ENCODE measurements at regions not wholly inside any gene's neighbourhood (a gene's known extent, or its start where the extent isn't known, plus 50 kb on each side); places are given as distances from the start of the nearest gene placed in this dataset.

DNA sequence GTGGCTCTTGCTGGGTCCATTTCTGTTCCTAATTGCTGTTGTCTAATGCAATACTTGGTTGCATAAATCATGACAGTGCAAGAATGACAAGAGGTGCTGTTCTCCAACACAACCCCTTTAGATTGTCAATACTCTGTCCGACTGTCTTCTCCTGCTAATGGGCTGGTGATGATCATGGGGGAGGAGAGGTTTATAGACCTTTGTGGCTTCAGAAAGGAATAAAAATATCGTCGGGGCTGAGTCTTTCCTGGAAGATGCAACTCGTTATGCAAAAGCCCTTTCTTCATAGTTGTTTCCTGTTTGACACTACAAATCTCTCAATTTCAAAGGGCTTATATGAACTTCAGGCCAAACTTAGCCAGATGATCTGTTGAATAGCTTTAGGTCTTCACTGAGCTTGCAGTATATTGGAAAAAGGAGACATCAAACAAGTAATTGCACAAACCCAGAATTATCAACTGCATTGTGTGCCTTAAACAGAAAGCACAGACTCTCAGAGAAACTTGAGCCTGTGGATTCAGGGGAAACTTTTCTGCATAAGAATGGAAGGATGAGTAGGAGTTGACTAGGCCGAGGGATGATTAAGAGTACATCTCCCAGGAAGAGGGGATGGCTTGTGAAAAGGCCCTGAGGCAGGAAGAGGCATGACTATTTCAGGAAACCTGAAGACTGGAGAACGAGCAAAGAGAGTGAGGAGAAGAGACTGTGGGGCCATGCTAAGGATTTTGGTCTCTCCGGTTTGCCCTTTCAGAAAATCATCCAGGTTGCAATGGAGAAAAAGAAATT lies 107.6 kb downstream of the TSEN15 start:
- TF ChIP-seq, protein P1, sequence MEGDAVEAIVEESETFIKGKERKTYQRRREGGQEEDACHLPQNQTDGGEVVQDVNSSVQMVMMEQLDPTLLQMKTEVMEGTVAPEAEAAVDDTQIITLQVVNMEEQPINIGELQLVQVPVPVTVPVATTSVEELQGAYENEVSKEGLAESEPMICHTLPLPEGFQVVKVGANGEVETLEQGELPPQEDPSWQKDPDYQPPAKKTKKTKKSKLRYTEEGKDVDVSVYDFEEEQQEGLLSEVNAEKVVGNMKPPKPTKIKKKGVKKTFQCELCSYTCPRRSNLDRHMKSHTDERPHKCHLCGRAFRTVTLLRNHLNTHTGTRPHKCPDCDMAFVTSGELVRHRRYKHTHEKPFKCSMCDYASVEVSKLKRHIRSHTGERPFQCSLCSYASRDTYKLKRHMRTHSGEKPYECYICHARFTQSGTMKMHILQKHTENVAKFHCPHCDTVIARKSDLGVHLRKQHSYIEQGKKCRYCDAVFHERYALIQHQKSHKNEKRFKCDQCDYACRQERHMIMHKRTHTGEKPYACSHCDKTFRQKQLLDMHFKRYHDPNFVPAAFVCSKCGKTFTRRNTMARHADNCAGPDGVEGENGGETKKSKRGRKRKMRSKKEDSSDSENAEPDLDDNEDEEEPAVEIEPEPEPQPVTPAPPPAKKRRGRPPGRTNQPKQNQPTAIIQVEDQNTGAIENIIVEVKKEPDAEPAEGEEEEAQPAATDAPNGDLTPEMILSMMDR (conservative IDR thresholded peaks at IDR 0.05): no peak
- peaks cover 10% of the 10 kb centered on the region for H3K4me1 Mint-ChIP-seq (ENCODE audit: unreplicated experiment)
- H3K9me3 Mint-ChIP-seq: no peaks in the 10 kb centered on the region
- no peak overlapping the region for H3K27ac Mint-ChIP-seq
- H3K36me3 Mint-ChIP-seq: no peaks in the 10 kb centered on the region
- no peaks in the 10 kb centered on the region for H3K27me3 Mint-ChIP-seq
- no peak for DNase-seq (ENCODE audit: extremely low spot score, unreplicated experiment)
- no peak overlapping the region for H3K4me3 Mint-ChIP-seq

DNA sequence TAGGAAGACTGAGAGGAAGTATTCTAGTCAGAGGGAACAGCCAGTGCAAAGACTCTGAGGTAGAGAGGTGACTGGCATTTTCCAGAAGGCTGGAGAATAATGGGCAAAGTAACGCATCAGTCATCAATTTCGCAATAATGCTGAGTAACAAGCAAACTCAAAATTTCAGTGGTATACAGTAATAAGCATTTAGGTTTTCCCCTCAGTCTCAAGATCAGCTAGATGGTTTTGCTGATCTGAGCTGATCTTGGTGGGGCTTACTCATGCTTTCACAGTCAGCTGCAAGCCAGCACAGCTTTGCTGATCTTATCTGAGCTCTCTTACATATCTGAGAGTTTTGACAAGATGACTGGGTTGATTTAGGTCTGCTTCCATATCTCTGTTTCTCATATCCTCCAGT lies 108.7 kb downstream of the TSEN15 start:
- H3K27ac Mint-ChIP-seq: no peak overlapping the region
- H3K4me3 Mint-ChIP-seq: no peak overlapping the region

DNA sequence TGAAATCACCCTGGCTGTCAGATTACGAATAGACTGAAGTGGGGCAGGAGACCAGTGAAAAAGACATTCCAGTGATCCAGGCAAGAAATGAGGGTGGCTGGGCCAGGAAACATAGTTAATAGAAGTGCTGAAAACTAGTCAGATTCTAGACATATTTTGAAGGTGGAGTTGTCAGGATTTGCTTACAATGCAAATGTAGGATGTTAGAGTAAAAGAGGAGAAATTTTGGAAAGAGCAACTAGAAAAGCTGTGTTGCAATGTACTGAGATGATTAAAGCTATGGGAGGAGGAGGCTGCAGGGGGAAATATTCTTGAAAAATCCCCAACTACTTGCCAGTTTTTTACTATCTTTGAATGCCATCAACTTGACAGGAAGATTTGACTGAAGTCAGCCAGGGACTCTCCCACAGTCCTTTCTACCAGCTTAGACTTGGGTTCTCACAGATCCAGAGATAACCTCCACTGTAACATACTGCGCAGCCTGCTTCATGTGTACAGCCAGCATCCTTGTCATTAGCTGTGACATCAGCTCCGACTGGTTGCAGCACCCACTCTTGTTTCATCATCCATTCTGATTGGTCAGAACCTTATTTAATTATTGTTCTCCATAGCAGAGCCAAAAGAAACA lies 109.7 kb downstream of the TSEN15 start:
- Mint-ChIP-seq H3K27ac (no peak overlapping the region), H3K27me3 (no peaks in the 10 kb centered on the region), H3K4me1 (ENCODE audit: unreplicated experiment) (peaks cover 7% of the 10 kb centered on the region), H3K9me3 (no peaks in the 10 kb centered on the region), H3K36me3 (no peaks in the 10 kb centered on the region), H3K4me3 (no peak overlapping the region)
- TF ChIP-seq, protein P1 (conservative IDR thresholded peaks at IDR 0.05): no peak
- DNase-seq (ENCODE audit: extremely low spot score, unreplicated experiment): no peak

More for the DNA sequence above, 108.7 kb downstream of the TSEN15 start:
- TF ChIP-seq, protein P1 (conservative IDR thresholded peaks at IDR 0.05): no peak
- no peaks in the 10 kb centered on the region for H3K27me3 Mint-ChIP-seq
- H3K9me3 Mint-ChIP-seq: no peaks in the 10 kb centered on the region
- no peak for DNase-seq (ENCODE audit: extremely low spot score, unreplicated experiment)
- no peaks in the 10 kb centered on the region for H3K36me3 Mint-ChIP-seq
- H3K4me1 Mint-ChIP-seq (ENCODE audit: unreplicated experiment): peaks cover 7% of the 10 kb centered on the region

DNA sequence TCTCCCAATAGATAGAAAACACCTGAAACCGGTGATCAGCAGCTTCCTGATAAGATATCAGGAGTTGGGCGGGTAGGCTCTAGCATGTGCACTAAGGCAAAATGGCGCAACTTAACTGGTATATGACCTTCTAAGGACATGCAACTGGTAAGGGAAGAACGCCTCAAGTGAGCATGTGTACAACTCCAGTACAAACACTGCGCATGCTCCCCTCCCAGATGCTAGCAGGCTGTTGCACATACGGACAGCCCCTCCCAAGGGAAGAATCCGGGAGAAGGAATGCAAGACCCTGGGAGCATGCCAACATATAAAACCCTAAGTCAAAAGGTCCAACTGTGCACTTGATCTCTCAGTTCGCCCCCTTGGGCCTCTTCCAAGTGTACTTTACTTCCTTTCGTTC lies 110.8 kb downstream of the TSEN15 start:
- H3K4me3 Mint-ChIP-seq: no peak overlapping the region
- no peak for DNase-seq (ENCODE audit: extremely low spot score, unreplicated experiment)
- no peaks in the 10 kb centered on the region for H3K9me3 Mint-ChIP-seq
- no peaks in the 10 kb centered on the region for H3K4me1 Mint-ChIP-seq (ENCODE audit: unreplicated experiment)
- no peaks in the 10 kb centered on the region for H3K27me3 Mint-ChIP-seq
- no peaks in the 10 kb centered on the region for H3K36me3 Mint-ChIP-seq
- TF ChIP-seq, protein P1 (conservative IDR thresholded peaks at IDR 0.05): no peak
- no peak overlapping the region for H3K27ac Mint-ChIP-seq

DNA sequence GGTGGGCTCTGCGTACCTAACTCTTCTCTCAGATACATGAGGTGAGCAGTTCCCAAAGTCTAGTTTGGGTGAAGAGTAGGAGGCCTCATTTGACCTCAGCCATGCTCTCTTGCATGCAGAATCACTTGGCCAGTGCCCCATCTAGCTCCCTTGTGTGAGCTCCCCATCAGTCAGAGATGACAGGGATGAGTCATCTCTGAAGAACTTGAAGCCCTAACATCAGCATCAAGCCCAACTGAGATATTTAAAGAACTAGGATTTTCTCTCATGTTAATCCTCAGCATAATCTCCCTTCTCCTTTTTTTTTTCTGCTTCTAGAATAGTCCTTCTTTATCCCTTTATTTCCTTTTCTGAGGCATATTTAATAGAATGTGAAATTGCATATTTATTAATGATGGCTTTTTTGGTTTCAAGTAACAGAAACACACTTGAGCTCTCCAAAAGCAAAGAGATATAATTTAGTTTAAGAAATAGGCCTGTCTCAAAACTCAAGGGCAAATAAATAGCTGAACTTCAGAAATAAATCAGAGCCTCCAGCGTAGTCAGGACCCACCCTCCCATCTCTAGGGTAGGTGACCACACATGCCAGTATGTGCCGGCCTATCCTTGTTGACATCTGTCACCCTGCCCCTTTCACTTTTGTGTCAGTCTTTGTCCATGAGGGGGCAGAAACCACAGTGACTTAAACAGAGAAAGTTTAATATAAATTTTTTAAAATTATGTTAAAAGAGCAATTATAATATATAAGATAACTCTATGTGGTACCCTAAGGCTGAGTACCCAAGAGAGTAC lies 112.3 kb downstream of the TSEN15 start:
- H3K36me3 Mint-ChIP-seq: no peaks in the 10 kb centered on the region
- TF ChIP-seq, protein P1 (conservative IDR thresholded peaks at IDR 0.05): no peak
- no peak for DNase-seq (ENCODE audit: extremely low spot score, unreplicated experiment)
- H3K9me3 Mint-ChIP-seq: no peaks in the 10 kb centered on the region
- no peak overlapping the region for H3K27ac Mint-ChIP-seq
- no peaks in the 10 kb centered on the region for H3K4me1 Mint-ChIP-seq (ENCODE audit: unreplicated experiment)
- H3K4me3 Mint-ChIP-seq: no peak overlapping the region
- no peaks in the 10 kb centered on the region for H3K27me3 Mint-ChIP-seq
